HG03064 (cell line): ENCODE measurements at regions not wholly inside any gene's neighbourhood (a gene's known extent, or its start where the extent isn't known, plus 50 kb on each side); places are given as distances from the start of the nearest gene placed in this dataset.
"Not testable (repeated sequence)": the region's sequence is repeated elsewhere in the genome, so short reads cannot be mapped to it uniquely, and the experiment has no call there.

Experiments used
- ATAC-seq: cut with Tn5 transposase; IDR thresholded peaks from one replicate; pipeline ENCODE4 v1.9.1; 2021; ENCODE audit warnings: low read depth; ENCODE audit not compliant: unreplicated experiment

DNA sequence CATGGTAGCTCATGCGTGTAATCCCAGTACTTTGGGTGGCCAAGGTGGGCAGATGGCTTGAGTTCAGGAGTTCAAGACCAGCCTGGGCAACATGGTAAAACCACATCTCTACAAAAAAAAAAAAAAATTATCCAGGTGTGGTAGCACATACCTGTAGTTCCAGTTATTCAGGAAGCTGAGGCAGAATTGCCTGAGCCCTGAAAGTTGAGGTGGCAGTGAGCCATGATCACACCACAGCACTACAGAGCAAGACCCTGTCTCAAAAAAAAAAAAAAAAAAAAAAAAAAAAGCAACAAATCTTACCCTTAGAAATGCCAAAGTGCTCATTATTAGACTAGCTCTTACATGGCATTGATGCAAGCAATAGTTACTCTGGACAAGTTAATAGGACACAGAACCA is 724.9 kb downstream of the MAT2B start:
- no peak for ATAC-seq

- no peak for ATAC-seq
These were observed 728.4 kb downstream of the MAT2B start for GRCh38 chr5:164233791-164234190.

DNA sequence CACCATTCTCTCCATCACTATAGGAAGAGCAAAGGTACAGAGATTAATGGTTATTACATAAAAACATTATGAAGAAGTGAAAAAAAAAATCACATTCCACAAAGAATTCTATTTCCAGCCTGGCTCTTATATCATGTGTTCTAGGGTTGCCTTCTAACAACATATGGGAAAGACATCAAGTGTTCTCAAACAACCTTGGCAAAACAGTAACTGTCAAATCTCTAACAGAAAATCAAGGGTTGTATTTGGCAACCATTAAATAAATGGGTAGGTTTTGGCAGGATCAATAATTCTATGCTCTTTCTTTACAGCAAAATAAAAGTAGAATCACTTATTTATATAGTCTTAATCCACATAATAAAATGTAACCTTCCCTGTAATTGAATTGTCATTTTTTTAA is 728.9 kb downstream of the MAT2B start:
- no peak for ATAC-seq

DNA sequence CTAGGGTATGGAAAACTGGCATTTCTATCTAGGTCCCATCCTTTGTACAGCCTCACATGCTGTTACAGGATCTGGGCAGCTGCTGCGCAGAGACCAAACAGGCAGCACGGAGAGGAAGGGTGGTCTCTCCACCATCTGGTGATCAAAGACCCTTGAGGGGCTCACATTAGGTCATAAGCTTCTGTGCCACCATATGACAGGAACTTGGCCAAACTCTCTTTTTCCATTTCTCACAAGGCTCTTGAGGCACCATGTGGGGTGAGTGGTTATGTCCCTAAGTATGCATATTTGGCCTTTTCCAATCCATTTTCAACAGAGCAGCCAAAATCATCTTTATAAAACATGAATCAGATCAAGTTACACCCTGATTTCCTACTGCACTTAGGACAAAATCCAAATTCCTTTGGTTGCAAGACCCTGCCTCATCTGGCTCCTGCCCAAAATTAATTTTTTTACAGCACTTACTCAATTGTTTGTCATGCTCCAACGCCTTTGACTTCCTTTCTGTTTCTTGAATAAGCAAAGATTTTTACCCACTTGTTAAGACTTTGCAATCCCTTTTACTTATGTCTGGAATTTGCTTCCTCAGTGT is 730.0 kb downstream of the MAT2B start:
- no peak for ATAC-seq

- ATAC-seq: no peak
These were observed 732.1 kb downstream of the MAT2B start for GRCh38 chr5:164237486-164237885.

DNA sequence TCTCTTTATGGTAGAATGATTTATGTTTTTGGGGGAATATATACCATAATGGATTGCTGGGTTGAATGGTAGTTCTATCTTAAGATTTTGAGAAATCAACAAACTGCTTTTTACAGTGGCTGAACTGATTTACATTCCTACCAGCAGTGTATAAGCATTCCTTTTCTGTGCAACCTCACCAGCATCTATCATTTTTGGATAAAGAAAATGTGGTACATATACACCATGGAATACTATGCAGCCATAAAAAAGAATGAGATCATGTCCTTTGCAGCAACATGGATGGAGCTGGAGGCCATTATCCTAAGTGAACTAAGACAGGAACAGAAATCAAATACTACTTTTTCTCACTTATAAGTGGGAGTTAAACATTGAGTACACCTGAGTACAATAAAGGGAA is 746.4 kb downstream of the MAT2B start:
- not testable (repeated sequence) for ATAC-seq

DNA sequence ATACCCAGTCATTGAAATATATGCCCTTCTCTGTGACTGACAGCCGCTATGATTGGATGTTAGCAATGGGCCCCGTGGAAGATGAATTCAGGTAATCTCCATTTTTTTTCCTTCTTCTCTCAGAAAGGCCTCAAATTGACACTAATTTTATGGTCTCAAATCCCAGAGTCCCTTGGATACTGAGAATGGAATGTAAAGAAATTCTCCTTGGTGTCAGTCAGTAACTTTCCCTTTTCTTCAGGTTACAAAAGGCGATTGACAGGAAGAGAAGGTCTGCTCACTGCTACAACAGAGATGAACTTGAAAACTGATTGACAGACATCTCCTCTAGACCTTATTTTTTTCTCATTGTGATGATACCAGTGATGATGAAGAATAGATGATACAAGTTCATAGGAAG is 748.3 kb downstream of the MAT2B start:
- no peak for ATAC-seq

DNA sequence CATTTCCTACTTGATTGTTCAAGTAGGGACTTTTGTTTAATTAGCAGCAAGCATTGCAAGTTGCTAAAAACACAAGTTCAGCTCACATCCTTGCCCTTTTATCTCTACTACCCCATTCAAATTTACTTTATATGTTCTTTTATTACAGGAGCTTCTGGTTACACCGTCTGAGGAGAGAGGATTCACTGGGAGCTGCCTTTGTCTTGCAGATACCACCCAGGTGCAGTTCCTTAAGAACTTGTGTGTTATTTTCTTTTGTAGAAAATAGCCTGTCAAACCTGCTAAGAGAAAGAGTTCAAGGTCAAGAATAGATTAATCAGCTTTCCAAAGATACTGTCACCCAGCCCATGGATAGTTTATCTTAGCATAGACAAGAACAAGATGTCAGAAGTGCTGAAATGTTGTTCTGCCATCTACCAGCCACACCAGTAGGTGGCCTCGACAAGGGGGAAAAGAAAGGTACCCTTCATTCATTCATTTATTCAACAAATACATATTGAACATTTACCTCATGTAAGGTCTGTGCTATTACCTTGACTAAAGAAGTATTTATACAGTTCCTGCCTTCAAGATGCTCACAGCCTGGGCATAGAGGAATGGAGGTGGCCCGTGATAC is 750.3 kb downstream of the MAT2B start:
- no peak for ATAC-seq

DNA sequence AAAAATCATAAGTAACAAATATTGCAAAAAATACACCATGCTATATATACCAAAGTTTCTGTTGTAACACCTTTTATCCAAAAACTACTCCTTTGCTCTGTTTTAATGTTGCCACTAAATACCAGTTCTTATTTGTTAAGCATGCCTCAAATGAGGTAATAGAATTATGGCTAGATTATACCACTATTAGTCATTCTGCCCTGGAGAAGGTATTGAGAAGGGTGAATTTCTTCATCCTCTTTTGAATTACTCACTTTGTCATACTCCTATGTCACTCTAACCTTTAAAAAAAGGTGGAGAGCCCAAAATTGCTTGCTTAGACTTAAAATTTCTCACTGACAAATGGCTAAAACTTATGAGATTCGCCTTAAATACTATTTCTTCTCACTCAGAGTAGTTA is 750.9 kb downstream of the MAT2B start:
- no peak for ATAC-seq

GRCh38 chr5:164256954-164257353 is 751.5 kb downstream of the MAT2B start:
- ATAC-seq: no peak

DNA sequence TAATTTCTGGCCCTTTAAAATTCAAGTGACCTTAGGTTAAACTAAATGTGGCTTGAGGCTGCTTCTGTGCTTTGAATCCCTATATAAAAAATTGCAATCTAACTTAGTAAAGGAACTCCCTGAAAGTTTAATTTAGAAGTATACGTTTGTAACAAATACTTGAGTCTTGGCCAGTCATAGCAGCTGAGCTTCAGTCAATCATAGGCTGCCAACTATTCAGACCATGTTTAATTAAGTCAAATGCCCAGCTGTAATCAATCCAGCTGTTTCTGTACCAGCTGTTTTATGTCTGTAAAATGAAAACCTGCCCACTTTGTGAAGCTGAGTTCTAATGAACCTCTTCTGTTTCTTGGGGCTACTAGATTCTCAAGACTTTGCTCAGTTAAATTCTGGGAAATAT is 760.1 kb downstream of the MAT2B start:
- ATAC-seq: no peak

GRCh38 chr5:164266571-164266970 is 761.2 kb downstream of the MAT2B start:
- no peak for ATAC-seq

GRCh38 chr5:164277720-164278119 is 772.3 kb downstream of the MAT2B start:
- no peak for ATAC-seq

DNA sequence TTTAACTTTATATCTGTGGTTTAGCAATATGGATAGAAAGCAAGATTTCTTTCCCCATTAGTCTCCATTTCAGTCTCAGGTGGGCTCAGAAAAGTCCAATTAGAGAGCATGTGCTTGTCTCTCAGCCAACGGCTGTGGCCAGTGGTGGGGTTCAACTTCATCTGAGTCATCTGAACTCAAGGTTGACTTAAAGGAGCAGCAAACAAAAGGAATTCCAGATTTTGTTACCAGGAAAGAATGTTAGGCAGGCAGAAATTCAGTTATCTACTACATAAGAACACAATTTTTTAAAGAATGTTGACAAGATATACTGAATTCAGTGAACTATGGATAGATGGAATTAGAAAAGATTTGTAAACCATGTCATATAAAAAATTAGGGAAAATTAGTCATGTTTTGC is 784.1 kb downstream of the MAT2B start:
- ATAC-seq: no peak

DNA sequence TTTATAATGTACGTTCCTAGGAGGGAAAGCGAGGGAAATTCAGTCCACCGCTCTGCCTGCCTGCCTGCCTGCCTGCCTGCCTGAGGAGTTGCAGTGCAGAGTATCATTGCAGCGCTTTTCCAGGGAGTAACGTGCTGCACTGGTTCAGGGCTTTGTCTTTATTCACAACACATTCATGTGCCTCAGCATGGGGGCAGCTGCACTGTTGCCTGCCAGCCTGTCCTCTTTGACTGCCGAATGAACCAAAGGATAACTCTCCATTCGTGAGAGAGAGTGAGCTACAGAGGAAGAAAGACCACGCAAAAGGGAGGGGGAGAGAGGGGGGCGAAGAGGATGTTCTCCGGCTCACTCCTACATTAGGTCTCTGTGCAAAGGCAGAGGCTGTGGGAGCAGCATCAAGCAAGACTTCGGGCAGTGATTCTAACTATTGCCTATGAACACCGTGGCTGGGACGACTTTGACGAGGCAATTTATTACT is 791.2 kb downstream of the MAT2B start:
- no peak for ATAC-seq

- no peak for ATAC-seq
These were observed 792.7 kb downstream of the MAT2B start for GRCh38 chr5:164298165-164298564.

DNA sequence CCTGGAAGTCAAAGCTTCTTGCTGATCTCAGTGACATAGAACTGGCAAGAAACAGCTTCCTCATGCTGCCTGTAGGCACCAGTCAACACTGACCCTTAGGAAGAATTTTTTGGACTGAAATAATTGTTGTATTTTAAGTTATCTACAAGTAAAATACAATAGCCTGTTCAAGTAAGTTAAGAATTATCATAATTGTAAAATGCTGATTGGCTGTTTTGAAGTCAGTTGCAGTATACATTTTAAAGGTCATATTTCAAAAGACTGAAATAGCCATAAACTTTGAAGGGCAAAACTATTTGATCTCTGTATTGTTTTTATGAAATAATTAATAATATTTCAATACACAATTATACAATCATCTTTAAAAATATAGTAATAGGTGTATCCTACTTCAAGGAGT is 794.9 kb downstream of the MAT2B start:
- ATAC-seq: no peak

DNA sequence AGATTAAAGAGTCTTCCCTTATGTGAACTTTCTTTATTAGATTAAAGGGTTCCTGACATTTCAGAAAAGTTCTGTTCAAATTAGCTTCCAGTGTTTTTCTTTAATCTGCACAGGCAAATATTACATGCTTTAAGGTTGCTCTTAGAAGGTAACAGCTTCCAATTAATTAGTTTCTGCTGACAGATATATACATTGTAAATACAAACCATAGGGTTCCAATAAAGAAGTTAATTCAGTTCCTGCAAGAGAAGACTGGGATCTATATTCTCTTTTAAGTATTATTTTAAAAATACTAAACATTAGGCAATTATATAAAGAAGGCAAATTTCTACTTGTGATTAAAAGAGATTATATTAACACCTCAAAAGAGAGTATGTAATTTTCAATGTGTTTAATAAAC is 795.7 kb downstream of the MAT2B start:
- no peak for ATAC-seq

DNA sequence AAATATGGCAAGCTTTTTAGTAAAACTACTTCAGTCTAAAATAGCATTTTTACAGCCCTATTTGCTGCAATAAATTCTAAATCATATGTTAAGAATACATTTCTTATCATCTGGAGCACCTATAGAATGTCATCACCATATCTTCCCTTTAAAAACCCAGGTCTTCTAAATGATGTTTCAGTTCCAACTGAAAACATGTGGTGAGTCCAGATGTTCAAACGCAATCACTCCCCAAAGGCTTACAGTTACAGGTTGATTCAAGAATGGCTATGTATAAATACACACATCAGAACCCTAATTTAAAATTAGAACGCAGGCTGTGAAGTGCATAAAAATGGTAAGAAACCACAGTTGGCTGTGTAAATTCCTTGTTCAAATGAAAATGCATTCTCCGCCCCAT is 796.3 kb downstream of the MAT2B start:
- ATAC-seq: no peak

DNA sequence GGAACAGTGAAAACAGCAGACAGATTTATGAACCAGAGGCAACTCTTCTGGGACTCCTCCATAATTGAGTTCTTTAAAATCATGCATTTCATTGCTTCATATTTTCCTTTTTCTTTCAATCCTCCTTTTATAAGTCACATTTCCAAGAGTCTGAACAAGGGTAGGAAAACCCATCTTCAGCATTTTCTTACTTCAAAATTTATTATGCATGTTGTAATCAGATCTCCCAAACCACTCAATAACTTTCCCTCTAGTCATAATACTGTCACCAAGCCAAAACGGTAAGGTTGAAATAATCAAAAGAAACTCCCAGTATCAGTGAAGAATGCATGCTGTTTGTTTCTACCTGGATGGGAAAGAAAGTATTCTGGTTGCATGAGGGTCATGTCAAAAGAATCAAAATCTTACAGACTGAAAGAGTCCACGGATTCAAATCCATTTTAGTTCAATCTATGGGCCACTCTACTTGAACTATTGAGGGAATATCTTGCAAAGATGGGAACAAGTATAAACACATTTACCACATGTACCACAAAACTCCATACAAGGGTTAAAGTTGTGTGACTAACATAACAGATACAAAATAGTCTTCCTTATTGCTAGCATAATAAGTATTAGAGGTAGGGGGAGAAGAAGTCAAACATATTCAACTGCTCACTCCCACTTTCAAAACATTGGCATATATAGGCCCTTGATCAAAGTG is 797.3 kb downstream of the MAT2B start:
- no peak for ATAC-seq

GRCh38 chr5:164303646-164304215 is 798.3 kb downstream of the MAT2B start:
- no peak for ATAC-seq

DNA sequence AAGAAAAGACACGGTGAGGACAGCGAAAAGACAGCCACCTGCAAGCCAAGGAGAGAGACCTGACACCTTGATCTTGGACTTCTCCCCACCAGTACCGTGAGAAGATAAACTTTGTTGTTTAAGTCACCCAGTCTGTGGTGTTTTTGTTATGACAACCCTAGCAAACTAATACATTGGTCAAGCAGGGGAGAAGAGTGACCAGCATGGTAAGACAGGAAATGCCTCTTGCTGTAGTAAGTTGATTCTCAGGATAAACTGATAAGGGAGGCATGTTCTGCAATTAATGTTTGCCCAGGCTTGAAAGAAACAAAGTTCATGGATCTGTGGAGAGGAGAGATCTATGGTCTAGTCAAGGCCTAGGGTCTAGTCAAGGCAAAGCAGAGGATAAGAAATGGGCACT is 801.2 kb downstream of the MAT2B start:
- no peak for ATAC-seq
